ENCODE measurements at regions not wholly inside any gene's neighbourhood (a gene's known extent, or its start where the extent isn't known, plus 50 kb on each side); places are given as distances from the start of the nearest gene placed in this dataset.

DNA sequence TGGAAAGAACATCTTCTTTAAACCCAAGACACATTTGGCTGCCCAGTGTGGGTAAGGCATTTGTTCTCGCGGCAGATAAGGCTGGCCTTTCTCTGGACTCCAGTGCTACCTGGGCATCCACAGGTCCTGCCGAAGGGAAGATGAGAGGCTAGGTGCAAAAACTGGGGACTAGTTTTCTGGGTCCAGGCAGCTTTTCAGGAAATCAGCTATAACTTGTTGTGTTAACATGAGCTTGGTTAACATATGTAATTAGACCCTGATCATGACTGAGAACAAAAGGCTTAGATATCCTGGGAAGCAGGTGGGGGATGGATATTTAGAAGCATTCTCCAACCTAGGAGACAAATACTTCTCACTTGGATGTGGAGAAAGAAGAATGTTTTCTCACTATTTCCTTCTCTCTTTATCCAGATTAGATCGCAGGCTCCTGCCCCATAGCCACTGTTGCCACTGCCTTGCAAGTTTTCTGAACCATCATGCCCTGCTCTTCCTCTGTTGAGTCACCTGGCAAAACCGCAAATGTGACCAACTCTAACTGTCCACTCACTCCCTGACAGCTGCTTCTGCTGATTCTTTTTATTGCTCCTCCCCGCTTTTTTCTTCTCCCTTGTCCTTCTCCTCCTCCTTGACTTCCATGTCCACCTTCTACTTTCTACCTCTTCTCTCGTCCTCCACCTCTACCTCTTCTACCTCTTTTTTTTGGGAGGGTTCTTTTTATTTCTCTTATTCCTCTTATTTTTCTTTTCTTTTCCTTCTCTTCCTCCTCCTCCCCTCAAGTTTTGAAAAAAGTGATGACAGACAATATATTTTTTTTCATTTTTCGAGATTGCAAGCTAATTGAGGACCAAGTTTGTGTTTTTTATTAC lies 258.1 kb downstream of the UTRN start:
- no peak for DNase-seq (ENCODE audit: extremely low read depth, low read depth)
- TF ChIP-seq, protein P1, sequence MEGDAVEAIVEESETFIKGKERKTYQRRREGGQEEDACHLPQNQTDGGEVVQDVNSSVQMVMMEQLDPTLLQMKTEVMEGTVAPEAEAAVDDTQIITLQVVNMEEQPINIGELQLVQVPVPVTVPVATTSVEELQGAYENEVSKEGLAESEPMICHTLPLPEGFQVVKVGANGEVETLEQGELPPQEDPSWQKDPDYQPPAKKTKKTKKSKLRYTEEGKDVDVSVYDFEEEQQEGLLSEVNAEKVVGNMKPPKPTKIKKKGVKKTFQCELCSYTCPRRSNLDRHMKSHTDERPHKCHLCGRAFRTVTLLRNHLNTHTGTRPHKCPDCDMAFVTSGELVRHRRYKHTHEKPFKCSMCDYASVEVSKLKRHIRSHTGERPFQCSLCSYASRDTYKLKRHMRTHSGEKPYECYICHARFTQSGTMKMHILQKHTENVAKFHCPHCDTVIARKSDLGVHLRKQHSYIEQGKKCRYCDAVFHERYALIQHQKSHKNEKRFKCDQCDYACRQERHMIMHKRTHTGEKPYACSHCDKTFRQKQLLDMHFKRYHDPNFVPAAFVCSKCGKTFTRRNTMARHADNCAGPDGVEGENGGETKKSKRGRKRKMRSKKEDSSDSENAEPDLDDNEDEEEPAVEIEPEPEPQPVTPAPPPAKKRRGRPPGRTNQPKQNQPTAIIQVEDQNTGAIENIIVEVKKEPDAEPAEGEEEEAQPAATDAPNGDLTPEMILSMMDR (IDR thresholded peaks at IDR 0.05; ENCODE audit: low read depth, low read length), result no peak

DNA sequence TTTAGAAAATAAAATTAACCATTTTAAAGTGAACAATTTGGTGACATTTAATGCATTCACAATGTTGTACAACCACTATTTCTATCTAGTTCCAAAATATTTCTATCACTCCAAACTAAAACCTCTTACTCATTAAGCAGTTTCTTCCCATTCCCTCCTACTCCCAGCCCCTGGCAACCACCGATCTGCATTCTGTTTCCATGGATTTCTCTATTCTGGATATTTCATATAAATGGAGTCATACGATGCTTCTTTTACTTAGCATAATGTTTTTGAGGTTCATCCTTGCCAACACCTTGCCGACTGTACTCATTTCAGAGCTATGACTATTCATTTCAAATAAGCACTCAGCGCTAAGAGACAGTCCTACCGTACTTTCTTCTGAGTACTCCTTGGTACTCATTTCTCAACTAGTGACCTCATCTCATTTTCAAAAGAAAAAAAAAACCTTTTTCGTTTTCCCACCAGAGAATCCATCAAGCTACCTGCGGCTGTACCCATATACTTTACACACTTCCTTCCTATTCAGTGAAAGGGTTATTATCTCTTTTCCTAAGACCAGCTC lies 259.2 kb downstream of the UTRN start:
- TF ChIP-seq, protein P1 (IDR thresholded peaks at IDR 0.05; ENCODE audit: low read depth, low read length), result no peak
- DNase-seq (ENCODE audit: extremely low read depth, low read depth), result no peak

DNA sequence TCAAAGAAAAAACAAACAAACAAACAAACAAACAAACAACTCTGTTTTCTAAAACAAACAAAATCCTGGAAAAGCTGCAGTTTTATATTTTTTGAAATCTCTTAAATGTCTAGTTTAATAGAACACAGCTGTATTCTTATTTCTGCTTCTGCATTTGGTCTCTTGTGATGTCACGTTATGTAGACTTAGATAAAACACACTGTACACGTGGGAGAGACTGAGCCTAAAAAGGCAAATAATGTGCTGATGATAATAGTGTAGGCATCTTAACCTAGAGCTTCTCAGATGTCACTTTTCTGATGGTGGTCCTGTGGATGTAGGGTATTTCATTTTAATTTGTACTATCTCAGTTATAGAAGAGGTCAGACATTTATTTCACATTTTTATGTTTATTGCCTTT lies 261.7 kb downstream of the UTRN start:
- TF ChIP-seq, protein P1 (IDR thresholded peaks at IDR 0.05; ENCODE audit: low read depth, low read length), result no peak
- no peak for DNase-seq (ENCODE audit: extremely low read depth, low read depth)

DNA sequence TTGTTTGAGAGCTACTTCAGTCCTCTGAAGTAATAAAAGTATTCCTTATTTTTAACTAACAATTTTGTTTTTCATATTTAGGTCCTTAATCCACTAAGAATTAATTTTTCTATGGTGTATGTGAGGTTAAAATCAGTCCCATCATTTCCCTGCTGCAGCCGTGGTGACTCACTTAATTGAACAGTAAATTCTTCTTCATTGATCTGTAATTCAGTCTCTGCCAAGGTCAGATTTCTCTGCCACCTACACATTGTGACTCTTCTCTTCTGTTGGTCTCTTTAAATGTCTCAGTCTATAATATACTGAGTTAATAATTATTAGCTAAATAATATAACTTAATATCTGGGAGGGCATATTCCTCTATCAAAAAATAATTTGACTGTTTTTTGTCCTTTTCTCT lies 262.3 kb downstream of the UTRN start:
- TF ChIP-seq, protein P1 (IDR thresholded peaks at IDR 0.05; ENCODE audit: low read depth, low read length), result no peak
- no peak for DNase-seq (ENCODE audit: extremely low read depth, low read depth)

DNA sequence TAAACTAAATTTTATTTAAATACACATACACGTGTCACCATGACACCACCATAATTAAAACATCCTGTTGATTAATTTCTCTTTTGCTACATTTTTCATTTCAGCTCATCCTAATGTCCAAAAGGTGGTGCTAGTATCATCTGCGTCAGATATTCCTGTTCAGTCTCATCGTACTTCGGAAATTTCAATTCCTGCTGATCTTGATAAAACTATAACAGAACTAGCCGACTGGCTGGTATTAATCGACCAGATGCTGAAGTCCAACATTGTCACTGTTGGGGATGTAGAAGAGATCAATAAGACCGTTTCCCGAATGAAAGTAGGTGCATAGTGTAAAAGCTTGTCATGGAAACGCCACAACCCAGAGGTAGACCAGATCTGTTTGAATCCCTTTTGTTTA lies 263.4 kb downstream of the UTRN start:
- TF ChIP-seq, protein P1 (IDR thresholded peaks at IDR 0.05; ENCODE audit: low read depth, low read length), result no peak; the same call in 1 of the 2 replicates
- no peak for DNase-seq (ENCODE audit: extremely low read depth, low read depth)

DNA sequence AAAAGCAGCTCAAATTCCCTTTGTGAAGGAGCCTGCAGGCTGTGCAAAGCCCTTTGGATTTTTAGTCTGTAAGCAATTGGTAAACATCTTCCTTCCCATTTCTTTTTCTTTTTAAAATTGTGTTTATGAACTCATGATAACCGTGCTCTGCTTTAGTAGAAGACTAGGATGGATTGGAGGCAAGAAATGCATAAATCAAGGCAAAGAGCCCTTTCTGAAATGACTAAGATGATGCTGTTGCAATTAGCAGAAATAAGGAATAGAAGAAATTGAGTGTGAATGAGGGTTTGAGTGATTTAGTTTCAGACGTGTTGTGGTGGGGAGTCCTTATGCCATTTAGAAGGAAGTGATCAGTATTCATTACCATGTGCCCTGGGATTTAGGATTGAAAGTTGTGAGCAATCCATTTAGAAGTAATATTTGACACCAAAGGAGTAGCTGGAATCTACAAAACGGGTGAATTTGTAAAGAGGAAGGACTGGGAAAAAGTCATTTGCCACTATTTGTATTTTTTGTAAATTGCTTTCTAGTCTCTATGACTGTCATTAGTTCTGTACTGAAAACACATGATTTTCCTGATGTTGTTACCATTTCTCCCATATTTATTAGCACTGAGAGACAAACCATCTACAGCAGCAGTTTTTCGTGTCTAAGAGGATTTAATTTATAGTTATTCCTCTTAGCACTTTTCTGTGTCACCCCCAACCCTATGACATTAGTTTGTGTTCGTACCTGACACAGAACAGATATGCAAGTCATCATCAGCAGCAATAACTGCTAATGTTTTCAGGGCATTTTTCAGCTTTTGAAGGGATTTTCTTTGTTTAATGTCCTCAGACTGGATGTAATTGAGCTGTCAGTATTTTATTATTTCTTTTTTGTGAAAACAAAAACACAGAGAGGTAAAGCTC lies 265.0 kb downstream of the UTRN start:
- TF ChIP-seq, protein P1 (IDR thresholded peaks at IDR 0.05; ENCODE audit: low read depth, low read length), result no peak
- DNase-seq (ENCODE audit: extremely low read depth, low read depth), result no peak

Data from AG09319 (cell line).